ENCODE measurements at regions not wholly inside any gene's neighbourhood (a gene's known extent, or its start where the extent isn't known, plus 50 kb on each side); places are given as distances from the start of the nearest gene placed in this dataset.

DNA sequence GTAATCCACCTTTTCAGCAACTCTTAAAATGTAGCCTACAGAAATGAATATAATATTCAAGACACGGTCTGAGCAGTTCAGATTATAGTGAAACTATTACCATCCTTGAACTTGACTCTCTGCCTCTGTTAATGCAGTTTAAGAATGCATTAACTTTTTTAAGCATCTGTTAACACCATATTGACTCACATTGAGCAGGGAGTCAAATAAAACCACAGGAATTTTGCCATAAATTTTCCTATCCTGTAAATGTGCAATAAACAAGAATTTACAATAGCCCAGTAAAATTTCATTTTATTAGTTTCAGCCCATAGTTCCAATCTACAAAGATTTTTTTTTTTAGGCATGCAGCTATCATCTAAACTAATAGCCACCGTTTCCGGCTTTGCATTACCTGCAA lies 239.2 kb upstream of the DEFB112 start:
- TF ChIP-seq, protein P1, sequence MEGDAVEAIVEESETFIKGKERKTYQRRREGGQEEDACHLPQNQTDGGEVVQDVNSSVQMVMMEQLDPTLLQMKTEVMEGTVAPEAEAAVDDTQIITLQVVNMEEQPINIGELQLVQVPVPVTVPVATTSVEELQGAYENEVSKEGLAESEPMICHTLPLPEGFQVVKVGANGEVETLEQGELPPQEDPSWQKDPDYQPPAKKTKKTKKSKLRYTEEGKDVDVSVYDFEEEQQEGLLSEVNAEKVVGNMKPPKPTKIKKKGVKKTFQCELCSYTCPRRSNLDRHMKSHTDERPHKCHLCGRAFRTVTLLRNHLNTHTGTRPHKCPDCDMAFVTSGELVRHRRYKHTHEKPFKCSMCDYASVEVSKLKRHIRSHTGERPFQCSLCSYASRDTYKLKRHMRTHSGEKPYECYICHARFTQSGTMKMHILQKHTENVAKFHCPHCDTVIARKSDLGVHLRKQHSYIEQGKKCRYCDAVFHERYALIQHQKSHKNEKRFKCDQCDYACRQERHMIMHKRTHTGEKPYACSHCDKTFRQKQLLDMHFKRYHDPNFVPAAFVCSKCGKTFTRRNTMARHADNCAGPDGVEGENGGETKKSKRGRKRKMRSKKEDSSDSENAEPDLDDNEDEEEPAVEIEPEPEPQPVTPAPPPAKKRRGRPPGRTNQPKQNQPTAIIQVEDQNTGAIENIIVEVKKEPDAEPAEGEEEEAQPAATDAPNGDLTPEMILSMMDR (IDR thresholded peaks at IDR 0.05), result no peak
- TF ChIP-seq POLR2AphosphoS5 (IDR thresholded peaks at IDR 0.05), result no peak
- TF ChIP-seq POLR2A (IDR thresholded peaks at IDR 0.05), result no peak
